Trophoblast cell (in vitro differentiated cells and primary cell): ENCODE measurements at regions not wholly inside any gene's neighbourhood (a gene's known extent, or its start where the extent isn't known, plus 50 kb on each side); places are given as distances from the start of the nearest gene placed in this dataset.

Experiments used
- DNase-seq, 2 donors: peaks; one replicate each; pipeline ENCODE4 v3.0.0-alpha.2; 2016
- H2AFZ ChIP-seq: 2 replicates; pipeline ENCODE4 v1.6.1; 2013; ENCODE audit warnings: low read length, moderate library complexity, mild to moderate bottlenecking; ENCODE audit not compliant: insufficient read depth, poor library complexity
- H2AK5ac ChIP-seq: 2 replicates; pipeline ENCODE4 v1.6.1; 2013; ENCODE audit warnings: mild to moderate bottlenecking, low read length
- H2BK120ac ChIP-seq: 2 replicates; pipeline ENCODE4 v1.6.1; 2013; ENCODE audit warnings: low read length, mild to moderate bottlenecking, moderate library complexity; ENCODE audit not compliant: insufficient read depth, poor library complexity
- H2BK12ac ChIP-seq: 2 replicates; pipeline ENCODE4 v1.6.1; 2013; ENCODE audit warnings: mild to moderate bottlenecking, low read length, moderate library complexity
- H2BK5ac ChIP-seq: 2 replicates; pipeline ENCODE4 v1.6.1; 2013; ENCODE audit warnings: low read length, low read depth, moderate library complexity, mild to moderate bottlenecking; ENCODE audit not compliant: poor library complexity
- H3K14ac ChIP-seq: 2 replicates; pipeline ENCODE4 v1.6.1; 2013; ENCODE audit warnings: mild to moderate bottlenecking, low read length
- H3K18ac ChIP-seq: 2 replicates; pipeline ENCODE4 v1.6.1; 2013; ENCODE audit warnings: mild to moderate bottlenecking, low read length
- H3K23ac ChIP-seq: 2 replicates; pipeline ENCODE4 v1.6.1; 2013; ENCODE audit warnings: low read length
- H3K27ac ChIP-seq: 2 replicates; pipeline ENCODE4 v1.5.1; 2013; ENCODE audit warnings: low read depth, mild to moderate bottlenecking, inconsistent platforms, low read length, moderate library complexity
- H3K27me3 ChIP-seq: 2 replicates; pipeline ENCODE4 v1.6.1; 2013; ENCODE audit warnings: inconsistent platforms, mild to moderate bottlenecking, low read length, moderate library complexity; ENCODE audit not compliant: insufficient read depth
- H3K36me3 ChIP-seq, 2 experiments: 1 replicate in 1 of 2; 2 replicates in 1 of 2; pipeline ENCODE4 v1.6.1; 2013; ENCODE audit warnings: low read length in 2 of 2, mild to moderate bottlenecking in 2 of 2, moderate library complexity in 1 of 2; ENCODE audit not compliant: insufficient read depth in 2 of 2, control insufficient read depth in 1 of 2
- H3K4ac ChIP-seq: 2 replicates; pipeline ENCODE4 v1.6.1; 2013; ENCODE audit warnings: low read depth, mild to moderate bottlenecking, low read length, moderate library complexity
- H3K4me1 ChIP-seq, 2 experiments: 1 replicate in 1 of 2; 2 replicates in 1 of 2; pipeline ENCODE4 v1.6.1; 2013; ENCODE audit warnings: low read length in 2 of 2, mild to moderate bottlenecking in 2 of 2, moderate library complexity in 1 of 2; ENCODE audit not compliant: insufficient read depth in 2 of 2, control insufficient read depth in 1 of 2
- H3K4me2 ChIP-seq: 2 replicates; pipeline ENCODE4 v1.6.1; 2013; ENCODE audit warnings: inconsistent platforms, mild to moderate bottlenecking, low read length, moderate library complexity
- H3K4me3 ChIP-seq: 2 replicates; pipeline ENCODE4 v1.5.1; 2013; ENCODE audit warnings: mild to moderate bottlenecking, low read depth, low read length, inconsistent platforms
- H3K79me1 ChIP-seq: one replicate; pipeline ENCODE4 v1.6.1; 2013; ENCODE audit warnings: low read length
- H3K79me2 ChIP-seq: 2 replicates; pipeline ENCODE4 v1.6.1; 2013; ENCODE audit warnings: low read length, mild to moderate bottlenecking; ENCODE audit not compliant: control insufficient read depth, insufficient read depth, poor library complexity
- H3K9ac ChIP-seq: 2 replicates; pipeline ENCODE4 v1.6.1; 2013; ENCODE audit warnings: mild to moderate bottlenecking, low read length
- H3K9me3 ChIP-seq: 2 replicates; pipeline ENCODE4 v1.6.1; 2013; ENCODE audit warnings: low read depth, mild to moderate bottlenecking, control low read depth, inconsistent platforms, low read length; ENCODE audit not compliant: insufficient read depth
- H4K12ac ChIP-seq: 2 replicates; pipeline ENCODE4 v1.6.1; 2013; ENCODE audit warnings: low read depth, mild to moderate bottlenecking, low read length, moderate library complexity
- H4K8ac ChIP-seq: 2 replicates; pipeline ENCODE4 v1.6.1; 2013; ENCODE audit warnings: low read depth, mild to moderate bottlenecking, low read length, moderate library complexity
- H4K91ac ChIP-seq: one replicate; pipeline ENCODE4 v1.6.1; 2013; ENCODE audit warnings: low read depth, mild to moderate bottlenecking, low read length, moderate library complexity
- WGBS: extraction: QIAGEN DNeasy Blood & Tissue Kit; methylation state at CpG from one replicate; pipeline ENCODE4 v1.1.7; 2013; ENCODE audit warnings: missing lambda C conversion rate; ENCODE audit not compliant: insufficient read length, insufficient coverage; ENCODE audit errors: extremely low coverage; 5-methylcytosine and 5-hydroxymethylcytosine counted together

DNA sequence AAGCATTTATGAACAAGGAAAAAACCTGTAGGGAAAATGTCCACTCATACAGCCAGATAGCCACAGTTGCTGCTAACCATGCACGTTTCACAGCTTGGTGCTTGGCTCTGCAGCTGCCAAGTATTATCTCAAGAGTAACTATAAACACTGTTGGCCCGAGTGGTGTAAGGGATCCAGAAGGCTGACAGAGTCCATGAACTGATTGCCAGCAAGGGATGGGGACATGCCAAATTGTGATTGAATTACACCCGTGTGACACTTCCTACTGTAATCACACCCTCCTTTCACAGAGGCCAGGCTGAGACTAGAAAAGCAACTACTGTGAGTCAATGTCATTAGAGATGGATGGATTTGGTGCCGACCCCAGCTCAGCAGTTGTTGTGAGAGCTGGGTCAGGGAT is 223.9 kb upstream of the ANKRD50 start:
- no peak for DNase-seq
- Histone ChIP-seq H2AFZ (no peak overlapping the region), H2BK12ac (no peak overlapping the region), H3K23ac (no peak overlapping the region), H2AK5ac (no peak overlapping the region), H3K4ac (no peak overlapping the region), H4K8ac (no peak overlapping the region), H3K27me3 (no peaks in the 10 kb centered on the region), H2BK5ac (no peak overlapping the region), H3K27ac (no peak overlapping the region), H2BK120ac (no peak overlapping the region), H3K4me1 (peaks cover 5 to 9% of the 10 kb centered on the region in 2 experiments), H3K4me3 (no peak overlapping the region), H3K79me2 (no peaks in the 10 kb centered on the region), H3K79me1 (peaks cover 3% of the 10 kb centered on the region), H3K18ac (no peak overlapping the region), H3K36me3 (no peaks in the 10 kb centered on the region), H3K9ac (no peak overlapping the region), H3K14ac (no peak overlapping the region), H4K91ac (no peak overlapping the region), H4K12ac (no peak overlapping the region), H3K4me2 (no peak overlapping the region), H3K9me3 (no peaks in the 10 kb centered on the region)
- WGBS: no CpG with 5 or more reads among the region's 4 CpGs

- Histone ChIP-seq H3K9me3 (no peaks in the 10 kb centered on the region), H3K4ac (no peak overlapping the region), H2BK5ac (no peak overlapping the region), H3K18ac (no peak overlapping the region), H2AK5ac (no peak overlapping the region), H3K23ac (no peak overlapping the region), H2BK12ac (no peak overlapping the region), H2AFZ (no peak overlapping the region), H3K4me3 (no peak overlapping the region), H3K79me1 (peaks cover 3% of the 10 kb centered on the region), H3K4me2 (no peak overlapping the region), H3K9ac (no peak overlapping the region), H3K27ac (no peak overlapping the region), H3K14ac (no peak overlapping the region), H3K36me3 (no peaks in the 10 kb centered on the region), H3K79me2 (no peaks in the 10 kb centered on the region), H4K8ac (no peak overlapping the region), H2BK120ac (no peak overlapping the region), H4K91ac (no peak overlapping the region), H4K12ac (no peak overlapping the region), H3K4me1 (peaks cover 5 to 9% of the 10 kb centered on the region in 2 experiments), H3K27me3 (no peaks in the 10 kb centered on the region)
- no peak for DNase-seq
Observed at GRCh38 chr4:124934916-124935315, 222.4 kb upstream of the ANKRD50 start.

- Histone ChIP-seq H3K14ac (no peak overlapping the region), H2BK5ac (no peak overlapping the region), H4K91ac (no peak overlapping the region), H2AFZ (no peak overlapping the region), H4K12ac (no peak overlapping the region), H3K36me3 (no peaks in the 10 kb centered on the region), H3K9ac (no peak overlapping the region), H4K8ac (no peak overlapping the region), H3K4me1 (peaks cover 4 to 6% of the 10 kb centered on the region in 2 experiments), H3K9me3 (no peaks in the 10 kb centered on the region), H3K4me3 (no peak overlapping the region), H3K23ac (no peak overlapping the region), H3K4me2 (no peak overlapping the region), H3K4ac (no peak overlapping the region), H3K79me1 (no peaks in the 10 kb centered on the region), H3K79me2 (no peaks in the 10 kb centered on the region), H2BK12ac (no peak overlapping the region), H3K27me3 (no peaks in the 10 kb centered on the region), H2AK5ac (no peak overlapping the region), H3K27ac (no peak overlapping the region), H2BK120ac (no peak overlapping the region), H3K18ac (no peak overlapping the region)
- WGBS: no CpG with 5 or more reads among the region's 2 CpGs
- no peak for DNase-seq
Observed at GRCh38 chr4:124933521-124933920, 221.0 kb upstream of the ANKRD50 start.

DNA sequence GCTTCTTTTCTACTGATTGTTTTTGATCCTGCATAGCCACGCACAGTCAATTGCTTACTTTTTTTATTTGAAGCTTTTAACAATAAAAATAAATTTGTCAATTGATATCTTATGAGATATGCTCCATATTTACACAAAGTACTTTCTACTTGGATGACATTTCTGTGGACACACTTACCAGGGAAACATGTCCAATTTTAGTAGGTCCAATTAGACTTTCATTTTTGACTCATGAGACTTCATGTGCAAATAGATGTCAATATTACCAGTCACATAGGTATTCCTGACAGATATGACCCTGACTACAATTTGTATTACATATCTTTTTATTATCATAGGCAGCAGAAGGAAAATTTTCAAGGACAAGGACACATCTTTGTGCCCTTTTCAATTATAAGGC is 219.9 kb upstream of the ANKRD50 start:
- H3K4me1 ChIP-seq: no peaks in the 10 kb centered on the region
- no CpG with 5 or more reads among the region's 1 CpG for WGBS

More for the DNA sequence above, 219.9 kb upstream of the ANKRD50 start:
- no peak overlapping the region for H3K9ac ChIP-seq
- no peaks in the 10 kb centered on the region for H3K79me1 ChIP-seq
- no peaks in the 10 kb centered on the region for H3K36me3 ChIP-seq
- no peak overlapping the region for H3K14ac ChIP-seq
- H3K4me3 ChIP-seq: no peak overlapping the region
- no peak overlapping the region for H4K8ac ChIP-seq
- no peak overlapping the region for H3K23ac ChIP-seq
- H4K12ac ChIP-seq: no peak overlapping the region
- no peak overlapping the region for H2BK12ac ChIP-seq
- no peak overlapping the region for H3K18ac ChIP-seq
- no peak overlapping the region for H2BK120ac ChIP-seq
- H2AFZ ChIP-seq: no peak overlapping the region
- H2AK5ac ChIP-seq: no peak overlapping the region
- no peak overlapping the region for H3K27ac ChIP-seq
- H2BK5ac ChIP-seq: no peak overlapping the region
- H3K9me3 ChIP-seq: no peaks in the 10 kb centered on the region
- no peak for DNase-seq
- no peaks in the 10 kb centered on the region for H3K79me2 ChIP-seq
- H4K91ac ChIP-seq: no peak overlapping the region
- H3K27me3 ChIP-seq: no peaks in the 10 kb centered on the region
- H3K4me2 ChIP-seq: no peak overlapping the region
- no peak overlapping the region for H3K4ac ChIP-seq
